CD14-positive monocyte (primary cell): ENCODE measurements at regions not wholly inside any gene's neighbourhood (a gene's known extent, or its start where the extent isn't known, plus 50 kb on each side); places are given as distances from the start of the nearest gene placed in this dataset.

Experiments
- DNase-seq, 3 donors: peaks; one replicate each; pipeline ENCODE4 v3.0.0-alpha.2; 2011 to 2022
- H2AFZ ChIP-seq: 2 replicates; pipeline ENCODE4 v1.6.0; 2012; ENCODE audit warnings: mild to moderate bottlenecking, low read depth, low read length, inconsistent platforms; ENCODE audit not compliant: insufficient read depth, poor library complexity, severe bottlenecking
- H3K27ac ChIP-seq, 2 donors: 1 replicate in 1 of 2; 2 replicates in 1 of 2; pipeline ENCODE4 v1.5.1; 2012 to 2013; ENCODE audit warnings: low read length in 2 of 2, control low read depth in 1 of 2, inconsistent platforms in 1 of 2, low read depth in 1 of 2, mild to moderate bottlenecking in 1 of 2
- H3K27me3 ChIP-seq, 2 donors: one replicate each; pipeline versions ENCODE4 v1.6.0 to v1.6.1; 2011 to 2013; ENCODE audit warnings: low read length in 2 of 2; ENCODE audit not compliant: control insufficient read depth in 2 of 2, insufficient read depth in 2 of 2
- H3K36me3 ChIP-seq, 2 donors: replicated peaks in 1 of 2; 1 replicate in 1 of 2; 2 replicates in 1 of 2; pipeline versions ENCODE4 v1.5.1 to v1.6.1; 2012 to 2013; ENCODE audit warnings: low read length in 2 of 2, control low read depth in 1 of 2, inconsistent platforms in 1 of 2, mild to moderate bottlenecking in 1 of 2; ENCODE audit not compliant: insufficient read depth in 2 of 2, control insufficient read depth in 1 of 2
- H3K4me1 ChIP-seq, 2 donors: 1 replicate in 1 of 2; 2 replicates in 1 of 2; pipeline versions ENCODE4 v1.5.1 to v1.6.1; 2012 to 2013; ENCODE audit warnings: low read length in 2 of 2, control low read depth in 1 of 2, inconsistent platforms in 1 of 2, mild to moderate bottlenecking in 1 of 2, moderate library complexity in 1 of 2; ENCODE audit not compliant: insufficient read depth in 2 of 2, control insufficient read depth in 1 of 2
- H3K4me2 ChIP-seq: replicated peaks from 2 replicates; pipeline ENCODE3; 2012; ENCODE audit warnings: low read length, moderate library complexity, mild to moderate bottlenecking; ENCODE audit not compliant: poor library complexity, severe bottlenecking; ENCODE audit errors: extremely low read depth
- H3K4me3 ChIP-seq, 3 experiments: fragments of 200-600 bp in 1 of 3; sonication (generic) in 1 of 3; replicated peaks in 1 of 3; 1 replicate in 2 of 3; 2 replicates in 1 of 3; pipeline ENCODE4 v1.5.1; 2011 to 2013; ENCODE audit warnings: low read length in 3 of 3, mild to moderate bottlenecking in 3 of 3, control low read depth in 2 of 3, low read depth in 2 of 3, inconsistent platforms in 1 of 3, moderate library complexity in 1 of 3
- H3K79me2 ChIP-seq: 2 replicates; pipeline ENCODE4 v1.6.0; 2012; ENCODE audit warnings: mild to moderate bottlenecking, control low read depth, inconsistent platforms, low read length, moderate library complexity; ENCODE audit not compliant: insufficient read depth
- H3K9ac ChIP-seq: 2 replicates; pipeline ENCODE4 v1.6.0; 2017; ENCODE audit warnings: low read length, mild to moderate bottlenecking; ENCODE audit not compliant: insufficient read depth, poor library complexity, severe bottlenecking
- H3K9me3 ChIP-seq, 2 donors: replicated peaks in 1 of 2; 1 replicate in 1 of 2; 2 replicates in 1 of 2; pipeline versions ENCODE4 v1.5.1 to v1.6.1; 2012 to 2013; ENCODE audit warnings: low read length in 2 of 2, control low read depth in 1 of 2; ENCODE audit not compliant: control insufficient read depth in 1 of 2, insufficient read depth in 1 of 2
- H4K20me1 ChIP-seq: 2 replicates; pipeline ENCODE4 v1.6.0; 2012; ENCODE audit warnings: mild to moderate bottlenecking, low read length, control low read depth, moderate library complexity; ENCODE audit not compliant: insufficient read depth
- H3K27ac Mint-ChIP-seq, 7 donors: one replicate each; pipeline ENCODE4 v1.8.0; 2020; ENCODE audit warnings: mild to moderate bottlenecking in 7 of 7, mixed read lengths in 7 of 7, moderate library complexity in 6 of 7, inconsistent platforms in 2 of 7
- H3K27me3 Mint-ChIP-seq, 3 donors: one replicate each; pipeline ENCODE4 v1.8.0; 2021 to 2022; ENCODE audit warnings: low read depth in 3 of 3, mild to moderate bottlenecking in 3 of 3, mixed read lengths in 3 of 3, moderate library complexity in 3 of 3, inconsistent platforms in 1 of 3
- H3K36me3 Mint-ChIP-seq, 2 donors: one replicate each; pipeline ENCODE4 v1.8.0; 2020; ENCODE audit warnings: mixed read lengths in 2 of 2, inconsistent platforms in 1 of 2, mild to moderate bottlenecking in 1 of 2
- H3K4me1 Mint-ChIP-seq: one replicate; pipeline ENCODE4 v1.8.0; 2020; ENCODE audit warnings: mild to moderate bottlenecking, mixed read lengths
- H3K4me3 Mint-ChIP-seq, 2 donors: one replicate each; pipeline ENCODE4 v1.8.0; 2020; ENCODE audit warnings: mild to moderate bottlenecking in 2 of 2, mixed read lengths in 2 of 2, moderate library complexity in 1 of 2
- H3K9me3 Mint-ChIP-seq, 7 donors: one replicate each; pipeline ENCODE4 v1.8.0; 2020 to 2022; ENCODE audit warnings: mixed read lengths in 7 of 7, mild to moderate bottlenecking in 6 of 7, moderate library complexity in 6 of 7, inconsistent platforms in 2 of 7
- WGBS: methylation state at CpG from one replicate; pipeline ENCODE4 v1.1.5; 2013; ENCODE audit warnings: missing lambda C conversion rate; ENCODE audit not compliant: insufficient coverage; 5-methylcytosine and 5-hydroxymethylcytosine counted together
- intact Hi-C, 2 donors: fragments of 100-400 bp; cut with micrococcal nuclease; formaldehyde crosslinking; loops; one replicate each; pipeline versions ENCODE4 v1.15.0 to v1.15.1; 2023
- TF ChIP-seq, protein P1 (sequence below): fragments of 200-600 bp; IDR thresholded peaks from one replicate; pipeline ENCODE4 v1.8.0; 2022; ENCODE audit warnings: antibody characterized with exemption, mild to moderate bottlenecking

DNA sequence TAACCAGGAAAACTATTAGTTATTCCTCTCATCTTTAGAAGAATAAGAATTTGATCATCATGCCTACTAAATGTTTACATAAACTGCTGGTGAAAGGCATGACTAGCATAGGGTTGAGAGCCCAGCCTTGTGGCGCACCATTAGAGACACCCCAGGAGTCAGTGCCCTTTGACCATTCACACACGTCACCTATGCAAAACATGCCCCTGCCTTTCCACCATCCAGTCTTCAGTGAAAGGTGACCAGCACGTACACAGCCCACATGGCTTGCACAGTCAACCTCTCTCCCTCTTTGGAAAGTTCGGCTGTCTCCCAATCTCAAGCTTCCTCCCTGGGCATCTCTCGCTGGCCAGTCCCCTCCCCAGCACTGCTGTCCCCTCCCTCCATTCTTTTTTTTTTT lies 150.3 kb downstream of the ENGASE start:
- no peaks in the 10 kb centered on the region for H4K20me1 ChIP-seq
- peaks cover 31 to 33% (median 33%) of the 10 kb centered on the region in 3 donors for H3K27me3 Mint-ChIP-seq
- no peaks in the 10 kb centered on the region for H3K79me2 ChIP-seq
- 94% methylated on average over 5 of the region's 5 CpGs for WGBS
- H3K4me1 Mint-ChIP-seq = peaks cover 4% of the 10 kb centered on the region
- H3K9me3 ChIP-seq = no peaks in the 10 kb centered on the region
- H3K9ac ChIP-seq = no peak overlapping the region
- no peak overlapping the region for H3K4me2 ChIP-seq
- TF ChIP-seq, protein P1, sequence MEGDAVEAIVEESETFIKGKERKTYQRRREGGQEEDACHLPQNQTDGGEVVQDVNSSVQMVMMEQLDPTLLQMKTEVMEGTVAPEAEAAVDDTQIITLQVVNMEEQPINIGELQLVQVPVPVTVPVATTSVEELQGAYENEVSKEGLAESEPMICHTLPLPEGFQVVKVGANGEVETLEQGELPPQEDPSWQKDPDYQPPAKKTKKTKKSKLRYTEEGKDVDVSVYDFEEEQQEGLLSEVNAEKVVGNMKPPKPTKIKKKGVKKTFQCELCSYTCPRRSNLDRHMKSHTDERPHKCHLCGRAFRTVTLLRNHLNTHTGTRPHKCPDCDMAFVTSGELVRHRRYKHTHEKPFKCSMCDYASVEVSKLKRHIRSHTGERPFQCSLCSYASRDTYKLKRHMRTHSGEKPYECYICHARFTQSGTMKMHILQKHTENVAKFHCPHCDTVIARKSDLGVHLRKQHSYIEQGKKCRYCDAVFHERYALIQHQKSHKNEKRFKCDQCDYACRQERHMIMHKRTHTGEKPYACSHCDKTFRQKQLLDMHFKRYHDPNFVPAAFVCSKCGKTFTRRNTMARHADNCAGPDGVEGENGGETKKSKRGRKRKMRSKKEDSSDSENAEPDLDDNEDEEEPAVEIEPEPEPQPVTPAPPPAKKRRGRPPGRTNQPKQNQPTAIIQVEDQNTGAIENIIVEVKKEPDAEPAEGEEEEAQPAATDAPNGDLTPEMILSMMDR = no peak
- no peak overlapping the region for H3K27ac Mint-ChIP-seq
- no peak for DNase-seq
- no peaks in the 10 kb centered on the region for H3K4me1 ChIP-seq
- H3K27ac ChIP-seq = no peak overlapping the region
- no peak overlapping the region for H3K4me3 Mint-ChIP-seq
- no peak overlapping the region for H3K4me3 ChIP-seq
- H2AFZ ChIP-seq = no peak overlapping the region
- H3K27me3 ChIP-seq = peaks cover 0 to 22% of the 10 kb centered on the region in 2 donors
- intact Hi-C loops = no loop called here
- peaks cover 0 to 5% (median 0%) of the 10 kb centered on the region in 7 donors for H3K9me3 Mint-ChIP-seq
- no peaks in the 10 kb centered on the region for H3K36me3 Mint-ChIP-seq
- H3K36me3 ChIP-seq = no peaks in the 10 kb centered on the region

DNA sequence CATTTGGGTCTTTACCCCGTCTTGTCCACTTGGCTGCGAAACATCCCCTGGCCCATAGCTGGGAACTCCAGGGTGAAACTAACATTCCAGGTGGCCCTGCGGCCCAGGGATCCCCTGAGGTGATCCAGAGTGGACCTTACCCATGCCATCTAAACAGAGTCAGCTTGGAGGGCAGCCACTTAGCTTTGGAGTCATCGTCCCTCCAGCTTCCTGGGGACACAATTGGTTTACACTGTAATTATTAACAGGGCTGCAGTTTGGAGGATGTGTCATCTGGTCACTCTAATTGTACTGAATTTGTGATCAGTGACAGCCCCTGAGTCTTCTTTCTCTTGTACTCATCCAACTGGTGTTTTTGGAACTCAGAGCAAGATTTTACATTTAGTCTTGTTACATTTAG lies 149.9 kb downstream of the ENGASE start:
- no peak for DNase-seq
- H3K27me3 Mint-ChIP-seq = peaks cover 35 to 36% (median 36%) of the 10 kb centered on the region in 3 donors

More for the DNA sequence above, 149.9 kb downstream of the ENGASE start:
- WGBS = 60% methylated on average over 4 of the region's 4 CpGs
- TF ChIP-seq, protein P1 = no peak
- H3K36me3 ChIP-seq = no peaks in the 10 kb centered on the region
- no peaks in the 10 kb centered on the region for H3K4me1 ChIP-seq
- Mint-ChIP-seq H3K4me3 (no peak overlapping the region), H3K27ac (no peak overlapping the region), H3K9me3 (peaks cover 0 to 5% (median 0%) of the 10 kb centered on the region in 7 donors), H3K36me3 (no peaks in the 10 kb centered on the region), H3K4me1 (peaks cover 4% of the 10 kb centered on the region)
- no peaks in the 10 kb centered on the region for H3K9me3 ChIP-seq
- H3K27me3 ChIP-seq = peaks cover 0 to 26% of the 10 kb centered on the region in 2 donors
- no peaks in the 10 kb centered on the region for H3K79me2 ChIP-seq
- intact Hi-C loops = no loop called here
- H4K20me1 ChIP-seq = no peaks in the 10 kb centered on the region
- no peak overlapping the region for H3K9ac ChIP-seq
- H3K4me3 ChIP-seq = no peak overlapping the region
- no peak overlapping the region for H2AFZ ChIP-seq
- H3K4me2 ChIP-seq = no peak overlapping the region
- H3K27ac ChIP-seq = no peak overlapping the region
